GM12874 (cell line): ENCODE measurements at regions not wholly inside any gene's neighbourhood (a gene's known extent, or its start where the extent isn't known, plus 50 kb on each side); places are given as distances from the start of the nearest gene placed in this dataset.

Source experiments
- TF ChIP-seq, protein P1 (sequence below): IDR thresholded peaks from 2 replicates; pipeline ENCODE4 v1.5.1; 2011; ENCODE audit warnings: low read depth, mild to moderate bottlenecking, control low read depth, low read length, moderate library complexity; ENCODE audit not compliant: insufficient read depth

DNA sequence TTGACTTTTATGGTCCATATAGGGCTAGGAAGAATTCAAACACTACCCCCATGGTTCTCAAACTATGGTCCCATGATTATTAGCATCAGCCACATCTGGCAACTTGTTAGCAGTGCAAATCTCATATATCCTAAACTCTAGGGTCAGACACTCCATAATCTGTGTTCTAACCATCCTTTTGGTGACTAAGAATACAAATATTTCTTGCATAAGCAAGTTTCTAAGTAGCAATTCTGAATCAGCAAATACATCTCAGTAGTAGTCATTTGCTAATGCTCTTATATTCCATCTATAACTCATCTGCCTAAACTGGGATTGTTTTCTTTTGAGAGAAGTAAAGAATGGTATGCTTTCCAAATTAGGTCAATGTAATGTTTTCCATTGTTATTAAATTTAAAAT, 447.3 kb downstream of the TMX3 start:
- TF ChIP-seq, protein P1, sequence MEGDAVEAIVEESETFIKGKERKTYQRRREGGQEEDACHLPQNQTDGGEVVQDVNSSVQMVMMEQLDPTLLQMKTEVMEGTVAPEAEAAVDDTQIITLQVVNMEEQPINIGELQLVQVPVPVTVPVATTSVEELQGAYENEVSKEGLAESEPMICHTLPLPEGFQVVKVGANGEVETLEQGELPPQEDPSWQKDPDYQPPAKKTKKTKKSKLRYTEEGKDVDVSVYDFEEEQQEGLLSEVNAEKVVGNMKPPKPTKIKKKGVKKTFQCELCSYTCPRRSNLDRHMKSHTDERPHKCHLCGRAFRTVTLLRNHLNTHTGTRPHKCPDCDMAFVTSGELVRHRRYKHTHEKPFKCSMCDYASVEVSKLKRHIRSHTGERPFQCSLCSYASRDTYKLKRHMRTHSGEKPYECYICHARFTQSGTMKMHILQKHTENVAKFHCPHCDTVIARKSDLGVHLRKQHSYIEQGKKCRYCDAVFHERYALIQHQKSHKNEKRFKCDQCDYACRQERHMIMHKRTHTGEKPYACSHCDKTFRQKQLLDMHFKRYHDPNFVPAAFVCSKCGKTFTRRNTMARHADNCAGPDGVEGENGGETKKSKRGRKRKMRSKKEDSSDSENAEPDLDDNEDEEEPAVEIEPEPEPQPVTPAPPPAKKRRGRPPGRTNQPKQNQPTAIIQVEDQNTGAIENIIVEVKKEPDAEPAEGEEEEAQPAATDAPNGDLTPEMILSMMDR, result no peak

DNA sequence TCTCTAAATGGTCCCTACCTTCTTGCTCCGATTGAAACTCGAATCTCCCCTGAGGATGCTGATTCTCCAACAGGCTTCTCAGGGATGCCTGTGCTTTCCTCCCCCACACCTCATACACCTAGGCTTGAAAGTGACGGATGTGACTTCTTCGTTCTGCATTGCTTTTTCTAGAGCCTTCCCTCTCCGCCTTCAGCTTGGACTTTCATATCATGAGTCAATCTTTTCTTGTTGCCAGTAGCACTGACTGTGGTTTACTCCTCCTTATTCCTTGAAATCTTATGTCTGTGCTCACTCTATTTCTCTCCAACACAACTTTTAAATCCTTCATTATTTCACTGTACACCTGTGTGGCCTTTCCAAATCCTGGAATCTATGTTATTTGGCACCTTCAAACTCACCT, 451.4 kb downstream of the TMX3 start:
- TF ChIP-seq, protein P1, result no peak

DNA sequence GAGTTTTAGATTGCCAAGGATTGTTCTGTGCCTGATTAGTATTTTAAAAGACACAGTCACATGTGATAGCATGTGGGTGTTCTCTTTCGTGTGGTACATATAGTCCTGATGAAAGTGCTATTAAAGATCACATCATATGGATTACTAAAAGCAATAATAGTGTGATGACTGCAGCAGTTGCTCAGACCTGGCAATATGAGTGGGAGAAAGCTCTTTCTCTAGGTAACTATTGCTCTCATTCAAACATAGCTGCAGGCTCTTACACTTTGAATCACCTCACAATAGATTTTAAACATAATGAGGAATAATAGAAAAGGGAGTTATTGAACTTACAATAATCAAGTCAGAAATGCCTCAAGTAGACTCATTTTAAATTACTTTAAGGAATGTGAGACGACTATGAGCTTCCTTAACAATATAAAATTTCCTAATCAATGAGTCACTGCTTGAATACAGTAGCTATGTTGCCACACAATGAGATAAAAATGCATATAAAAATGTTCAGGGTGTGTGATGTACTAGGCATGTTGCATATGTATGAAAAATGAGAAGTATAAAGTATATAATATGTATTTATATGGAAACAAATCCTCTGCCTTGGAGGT, 452.1 kb downstream of the TMX3 start:
- TF ChIP-seq, protein P1, result no peak

DNA sequence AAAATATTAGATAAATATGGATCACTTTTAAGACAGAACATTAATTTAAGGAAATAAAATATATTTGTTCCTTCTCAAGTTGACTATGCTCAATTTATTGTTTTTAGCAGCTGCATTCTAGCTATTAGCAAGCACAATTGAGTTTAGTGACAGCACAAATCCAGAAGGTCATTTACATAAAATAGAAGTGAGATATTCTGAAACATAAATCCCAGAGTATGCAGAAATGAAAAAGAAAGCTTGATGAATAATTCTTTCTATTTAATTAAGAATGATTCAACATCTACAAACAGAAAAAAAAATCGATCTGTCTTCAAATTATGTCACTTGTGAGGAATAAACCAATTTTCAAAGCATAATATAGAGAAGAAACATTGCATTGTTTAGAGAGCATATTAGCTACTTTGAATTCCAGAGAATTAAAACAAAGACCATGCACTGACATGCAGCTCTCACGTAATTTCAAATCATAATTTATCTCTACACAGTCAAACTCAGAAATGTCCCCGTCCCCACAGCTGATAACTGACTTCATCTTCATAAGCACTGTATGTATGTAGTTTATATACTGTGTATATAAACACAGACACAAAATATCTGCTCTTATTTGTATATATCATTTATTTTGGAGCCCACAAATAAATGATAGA, 458.4 kb downstream of the TMX3 start:
- TF ChIP-seq, protein P1, result no peak

DNA sequence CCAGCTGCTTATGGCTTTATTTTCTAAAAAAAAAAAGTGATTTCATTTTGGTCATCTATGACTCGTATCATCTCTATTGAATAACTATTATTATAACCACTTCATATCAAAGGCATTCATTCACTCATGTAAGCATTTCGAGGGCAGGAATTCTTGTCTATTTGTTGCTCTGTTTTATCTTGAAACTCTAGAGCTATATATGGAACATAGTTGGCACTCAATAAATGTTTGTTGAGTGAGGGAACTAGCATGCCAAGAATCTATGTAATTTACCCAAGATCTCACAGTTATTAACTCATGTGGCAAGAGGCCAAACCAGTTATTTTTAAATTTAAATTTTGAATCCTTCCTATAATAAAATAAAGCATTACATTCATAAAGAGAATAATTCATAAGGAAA, 470.1 kb downstream of the TMX3 start:
- TF ChIP-seq, protein P1, result no peak

DNA sequence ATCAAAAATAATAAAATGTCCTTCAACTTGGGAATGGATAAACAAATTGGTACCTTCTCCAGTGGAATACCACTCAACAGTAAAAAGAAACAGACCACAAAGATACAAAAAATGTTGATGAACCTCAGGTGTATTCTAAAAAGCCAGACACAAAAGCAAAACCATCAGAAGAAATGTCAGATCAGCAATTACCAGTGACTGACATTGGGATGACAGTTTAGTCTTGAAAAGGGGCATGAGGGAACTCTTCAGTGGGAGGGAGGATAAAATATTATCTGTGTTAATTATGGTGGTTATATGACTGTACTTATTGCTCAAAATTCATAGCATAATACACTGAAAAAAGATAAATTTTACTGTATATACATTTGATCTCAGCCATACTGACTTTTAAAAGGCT, 473.0 kb downstream of the TMX3 start:
- TF ChIP-seq, protein P1, result no peak

DNA sequence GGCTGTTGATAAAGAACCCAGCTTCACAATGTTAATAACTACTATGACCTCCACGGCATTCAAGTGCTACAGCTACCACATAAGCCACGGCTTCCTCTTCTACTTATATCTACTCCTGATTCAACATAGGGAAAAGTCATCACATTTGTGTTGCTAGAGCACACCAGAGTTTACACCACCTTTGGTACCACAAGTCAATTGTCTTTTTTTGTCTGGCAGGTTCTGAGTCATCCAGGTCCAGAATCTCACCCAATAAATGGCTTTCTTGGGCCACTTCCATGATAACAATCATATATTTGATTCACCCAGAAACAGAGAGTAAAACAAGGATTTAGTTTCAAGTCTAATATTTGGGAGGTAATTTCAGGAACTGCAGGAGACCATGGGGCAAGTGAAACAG, 480.2 kb downstream of the TMX3 start:
- TF ChIP-seq, protein P1, result no peak
